Panc1 (cell line): ENCODE measurements at regions not wholly inside any gene's neighbourhood (a gene's known extent, or its start where the extent isn't known, plus 50 kb on each side); places are given as distances from the start of the nearest gene placed in this dataset.
A peak's percentile ranks its signal among the peaks of the same experiment; 100 is the strongest.

ENCODE experiments used
- ATAC-seq: fragments of 200-7000 bp; cut with Tn5 transposase; 2 replicates; pipeline ENCODE4 v1.9.1; 2020; ENCODE audit warnings: mild to moderate bottlenecking, moderate library complexity
- BruUV-seq: library from RNA; stranded (reverse); fragments of 400-500 nt; replicated peaks from 2 replicates; lab custom pipeline; 2021; lab: Mats Ljungman, UMichigan
- CTCF ChIA-PET: fragments of 300-600 bp; sonication (Branson Sonifier 250); formaldehyde crosslinking; loops from one replicate; lab custom pipeline; 2022; ENCODE audit warnings: antibody characterized with exemption; lab: Charles Lee
- POLR2A ChIA-PET: fragments of 300-600 bp; sonication (Branson Sonifier 250); formaldehyde crosslinking; loops from one replicate; lab custom pipeline; 2022; ENCODE audit warnings: antibody characterized with exemption; lab: Charles Lee
- DNase-seq: peaks from one replicate; pipeline ENCODE4 v3.0.0-alpha.2; 2010; ENCODE audit warnings: low read depth, low spot score
- H3K27ac ChIP-seq: 2 replicates; pipeline ENCODE4 v1.5.1; 2011; ENCODE audit warnings: mild to moderate bottlenecking, low read length, inconsistent platforms
- H3K27me3 ChIP-seq: fragments of 200-500 bp; sonication (Bioruptor generic); 2 replicates; pipeline ENCODE4 v1.6.0; 2014; ENCODE audit warnings: low read length, inconsistent platforms; ENCODE audit not compliant: control insufficient read depth, insufficient read depth
- H3K36me3 ChIP-seq: fragments of 200-500 bp; sonication (Bioruptor generic); 2 replicates; pipeline ENCODE4 v1.5.1; 2014; ENCODE audit warnings: inconsistent platforms, mild to moderate bottlenecking, low read length, moderate library complexity; ENCODE audit not compliant: control insufficient read depth, insufficient read depth
- H3K4me1 ChIP-seq: 2 replicates; pipeline ENCODE4 v1.5.1; 2011; ENCODE audit warnings: inconsistent platforms, mild to moderate bottlenecking, low read length, moderate library complexity; ENCODE audit not compliant: control insufficient read depth, insufficient read depth
- H3K4me3 ChIP-seq, 2 experiments: 2 replicates each; pipeline ENCODE4 v1.5.1; 2011 to 2012; ENCODE audit warnings: low read depth in 2 of 2, low read length in 2 of 2, mild to moderate bottlenecking in 2 of 2, inconsistent platforms in 1 of 2, moderate library complexity in 1 of 2
- H3K9me3 ChIP-seq: fragments of 200-500 bp; sonication (Bioruptor generic); 2 replicates; pipeline ENCODE4 v1.5.1; 2014; ENCODE audit warnings: low read depth, mild to moderate bottlenecking, inconsistent platforms, low read length, moderate library complexity; ENCODE audit not compliant: control insufficient read depth, insufficient read depth
- POLR2AphosphoS5 ChIP-seq: IDR thresholded peaks from 2 replicates; pipeline ENCODE4 v1.6.1; 2012; ENCODE audit warnings: mild to moderate bottlenecking, low read depth, low read length, moderate library complexity
- SIN3A ChIP-seq: IDR thresholded peaks from 2 replicates; pipeline ENCODE4 v1.6.1; 2012; ENCODE audit warnings: low read depth, mild to moderate bottlenecking, low read length, moderate library complexity, borderline replicate concordance; ENCODE audit not compliant: insufficient read depth
- TCF7L2 ChIP-seq: IDR thresholded peaks from 2 replicates; pipeline ENCODE4 v1.6.1; 2011; ENCODE audit warnings: mild to moderate bottlenecking, low read depth, low read length, inconsistent platforms
- in situ Hi-C: cut with HindIII; loops from 2 replicates; pipeline ENCODE4 v1.10.0; 2016; ENCODE audit warnings: low sequenced_read_pairs, low pct_unique_long_range_greater_than_20kb
- intact Hi-C: fragments of 100-400 bp; cut with micrococcal nuclease; formaldehyde crosslinking; loops from one replicate; pipeline ENCODE4 v1.10.0; 2022; ENCODE audit not compliant: unreplicated experiment
- TF ChIP-seq, protein P1 (sequence below), 2 experiments: IDR thresholded peaks; 2 replicates each; pipeline ENCODE4 v1.6.1; 2011 to 2012; ENCODE audit warnings: low read depth in 2 of 2, control low read depth in 1 of 2, low read length in 1 of 2, mild to moderate bottlenecking in 1 of 2, moderate library complexity in 1 of 2; ENCODE audit not compliant: insufficient read depth in 1 of 2
- TF ChIP-seq, protein P2 (sequence below): fragments of 450-650 bp; IDR thresholded peaks from 2 replicates; pipeline ENCODE4 v1.5.1; 2017; ENCODE audit warnings: mild to moderate bottlenecking

DNA sequence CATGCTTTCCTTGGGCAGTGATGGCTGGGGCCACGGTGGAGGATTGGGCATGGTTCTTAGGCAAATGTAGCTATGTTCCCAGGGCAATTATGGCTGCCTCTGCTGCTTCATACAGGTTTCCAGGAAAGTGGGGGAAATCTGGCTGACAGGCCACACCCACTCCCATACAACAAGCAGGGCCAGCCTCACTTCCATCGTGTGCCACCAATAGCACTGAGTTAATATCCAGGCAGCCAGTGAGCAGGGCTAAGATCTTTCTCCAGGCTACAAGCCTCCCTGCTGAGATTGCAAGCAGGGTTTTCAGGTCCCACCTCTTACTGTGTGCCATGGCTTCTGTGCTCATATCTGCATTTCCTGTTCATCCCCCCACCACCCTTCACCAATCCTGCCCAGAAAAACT lies 1291.9 kb downstream of the SI start:
- Histone ChIP-seq H3K4me1 (no peaks in the 10 kb centered on the region), H3K27me3 (no peaks in the 10 kb centered on the region), H3K4me3 (no peak overlapping the region), H3K9me3 (no peaks in the 10 kb centered on the region), H3K36me3 (no peaks in the 10 kb centered on the region), H3K27ac (no peak overlapping the region)
- no TSS peak for BruUV-seq
- DNase-seq = no peak
- TF ChIP-seq, protein P1, sequence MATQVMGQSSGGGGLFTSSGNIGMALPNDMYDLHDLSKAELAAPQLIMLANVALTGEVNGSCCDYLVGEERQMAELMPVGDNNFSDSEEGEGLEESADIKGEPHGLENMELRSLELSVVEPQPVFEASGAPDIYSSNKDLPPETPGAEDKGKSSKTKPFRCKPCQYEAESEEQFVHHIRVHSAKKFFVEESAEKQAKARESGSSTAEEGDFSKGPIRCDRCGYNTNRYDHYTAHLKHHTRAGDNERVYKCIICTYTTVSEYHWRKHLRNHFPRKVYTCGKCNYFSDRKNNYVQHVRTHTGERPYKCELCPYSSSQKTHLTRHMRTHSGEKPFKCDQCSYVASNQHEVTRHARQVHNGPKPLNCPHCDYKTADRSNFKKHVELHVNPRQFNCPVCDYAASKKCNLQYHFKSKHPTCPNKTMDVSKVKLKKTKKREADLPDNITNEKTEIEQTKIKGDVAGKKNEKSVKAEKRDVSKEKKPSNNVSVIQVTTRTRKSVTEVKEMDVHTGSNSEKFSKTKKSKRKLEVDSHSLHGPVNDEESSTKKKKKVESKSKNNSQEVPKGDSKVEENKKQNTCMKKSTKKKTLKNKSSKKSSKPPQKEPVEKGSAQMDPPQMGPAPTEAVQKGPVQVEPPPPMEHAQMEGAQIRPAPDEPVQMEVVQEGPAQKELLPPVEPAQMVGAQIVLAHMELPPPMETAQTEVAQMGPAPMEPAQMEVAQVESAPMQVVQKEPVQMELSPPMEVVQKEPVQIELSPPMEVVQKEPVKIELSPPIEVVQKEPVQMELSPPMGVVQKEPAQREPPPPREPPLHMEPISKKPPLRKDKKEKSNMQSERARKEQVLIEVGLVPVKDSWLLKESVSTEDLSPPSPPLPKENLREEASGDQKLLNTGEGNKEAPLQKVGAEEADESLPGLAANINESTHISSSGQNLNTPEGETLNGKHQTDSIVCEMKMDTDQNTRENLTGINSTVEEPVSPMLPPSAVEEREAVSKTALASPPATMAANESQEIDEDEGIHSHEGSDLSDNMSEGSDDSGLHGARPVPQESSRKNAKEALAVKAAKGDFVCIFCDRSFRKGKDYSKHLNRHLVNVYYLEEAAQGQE (IDR thresholded peaks at IDR 0.05; ENCODE audit: insufficient read depth in 1 of 2, low read depth in 2 of 2, low read length in 1 of 2) = no peak
- TF ChIP-seq SIN3A = no peak
- TF ChIP-seq, protein P2, sequence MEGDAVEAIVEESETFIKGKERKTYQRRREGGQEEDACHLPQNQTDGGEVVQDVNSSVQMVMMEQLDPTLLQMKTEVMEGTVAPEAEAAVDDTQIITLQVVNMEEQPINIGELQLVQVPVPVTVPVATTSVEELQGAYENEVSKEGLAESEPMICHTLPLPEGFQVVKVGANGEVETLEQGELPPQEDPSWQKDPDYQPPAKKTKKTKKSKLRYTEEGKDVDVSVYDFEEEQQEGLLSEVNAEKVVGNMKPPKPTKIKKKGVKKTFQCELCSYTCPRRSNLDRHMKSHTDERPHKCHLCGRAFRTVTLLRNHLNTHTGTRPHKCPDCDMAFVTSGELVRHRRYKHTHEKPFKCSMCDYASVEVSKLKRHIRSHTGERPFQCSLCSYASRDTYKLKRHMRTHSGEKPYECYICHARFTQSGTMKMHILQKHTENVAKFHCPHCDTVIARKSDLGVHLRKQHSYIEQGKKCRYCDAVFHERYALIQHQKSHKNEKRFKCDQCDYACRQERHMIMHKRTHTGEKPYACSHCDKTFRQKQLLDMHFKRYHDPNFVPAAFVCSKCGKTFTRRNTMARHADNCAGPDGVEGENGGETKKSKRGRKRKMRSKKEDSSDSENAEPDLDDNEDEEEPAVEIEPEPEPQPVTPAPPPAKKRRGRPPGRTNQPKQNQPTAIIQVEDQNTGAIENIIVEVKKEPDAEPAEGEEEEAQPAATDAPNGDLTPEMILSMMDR = no peak
- TF ChIP-seq TCF7L2 = no peak
- no peak for TF ChIP-seq POLR2AphosphoS5
- ChIA-PET POLR2A (no interaction called here), CTCF (no interaction called here)
- no peak for ATAC-seq
- in situ Hi-C loops (no loop called here), intact Hi-C loops (no loop called here)

DNA sequence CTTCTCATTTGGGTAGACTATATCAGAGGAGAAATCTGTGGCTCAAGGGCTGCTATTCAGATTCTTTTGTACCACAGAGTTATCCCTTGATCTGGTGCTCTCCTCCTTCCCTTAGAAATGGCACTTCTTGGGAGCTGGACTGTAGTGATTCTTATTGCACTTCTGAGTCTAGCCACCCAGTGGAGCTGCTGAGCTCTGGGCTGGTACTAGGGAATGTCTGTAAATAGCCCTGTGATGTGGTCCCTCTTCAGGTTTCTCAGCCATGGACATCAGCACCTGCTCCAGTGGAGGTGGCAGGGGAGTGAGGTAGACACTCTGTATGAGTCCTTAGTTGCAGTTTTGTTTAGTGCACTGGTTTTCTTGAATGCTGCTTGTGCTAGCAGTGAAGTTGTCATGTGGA lies 1292.6 kb downstream of the SI start:
- Histone ChIP-seq H3K4me1 (no peaks in the 10 kb centered on the region), H3K9me3 (no peaks in the 10 kb centered on the region), H3K27ac (no peak overlapping the region), H3K4me3 (no peak overlapping the region), H3K36me3 (no peaks in the 10 kb centered on the region), H3K27me3 (no peaks in the 10 kb centered on the region)
- no TSS peak for BruUV-seq
- DNase-seq = peak; percentile 1
- intact Hi-C loops (no loop called here), in situ Hi-C loops (no loop called here)
- no peak for ATAC-seq
- ChIA-PET POLR2A (no interaction called here), CTCF (no interaction called here)
- TF ChIP-seq, protein P2 = peak; percentile 43
- TF ChIP-seq POLR2AphosphoS5 = no peak
